ENCODE measurements at regions not wholly inside any gene's neighbourhood (a gene's known extent, or its start where the extent isn't known, plus 50 kb on each side); places are given as distances from the start of the nearest gene placed in this dataset.
"Not testable (repeated sequence)": the region's sequence is repeated elsewhere in the genome, so short reads cannot be mapped to it uniquely, and the experiment has no call there.

- DNase-seq (ENCODE audit: low spot score in 2 of 2): no peak
Observed at GRCh38 chr1:29410476-29410875, 174.2 kb downstream of the PTPRU start.

GRCh38 chr1:29409616-29410015 is 173.3 kb downstream of the PTPRU start:
- no peaks in the 10 kb centered on the region for H3K9me3 Mint-ChIP-seq
- no peak overlapping the region for H3K27ac Mint-ChIP-seq
- no peak overlapping the region for H3K4me3 Mint-ChIP-seq
- ATAC-seq (no peak), DNase-seq (ENCODE audit: low spot score in 2 of 2) (no peak)
- H3K4me1 Mint-ChIP-seq: no peaks in the 10 kb centered on the region
- H3K36me3 Mint-ChIP-seq: no peaks in the 10 kb centered on the region

More at GRCh38 chr1:29410476-29410875, 174.2 kb downstream of the PTPRU start:
- no peak overlapping the region for H3K4me3 Mint-ChIP-seq
- no peaks in the 10 kb centered on the region for H3K9me3 Mint-ChIP-seq
- ATAC-seq: no peak
- H3K4me1 Mint-ChIP-seq: no peaks in the 10 kb centered on the region
- no peak overlapping the region for H3K27ac Mint-ChIP-seq
- H3K36me3 Mint-ChIP-seq: no peaks in the 10 kb centered on the region

GRCh38 chr1:29408831-29409605 is 172.7 kb downstream of the PTPRU start:
- Mint-ChIP-seq H3K4me1 (no peaks in the 10 kb centered on the region), H3K9me3 (no peaks in the 10 kb centered on the region), H3K27ac (no peak overlapping the region), H3K4me3 (no peak overlapping the region), H3K36me3 (no peaks in the 10 kb centered on the region)
- DNase-seq (ENCODE audit: low spot score in 2 of 2) (no peak), ATAC-seq (no peak)

GRCh38 chr1:29406814-29407213 is 170.5 kb downstream of the PTPRU start:
- no peaks in the 10 kb centered on the region for H3K9me3 Mint-ChIP-seq
- no peak overlapping the region for H3K27ac Mint-ChIP-seq
- DNase-seq (ENCODE audit: low spot score in 2 of 2) (no peak), ATAC-seq (no peak)
- H3K4me1 Mint-ChIP-seq: no peaks in the 10 kb centered on the region
- H3K36me3 Mint-ChIP-seq: no peaks in the 10 kb centered on the region
- no peak overlapping the region for H3K4me3 Mint-ChIP-seq

GRCh38 chr1:29400203-29400602 is 163.9 kb downstream of the PTPRU start:
- not testable (repeated sequence) for H3K4me3 Mint-ChIP-seq; H3K9me3 Mint-ChIP-seq; H3K4me1 Mint-ChIP-seq; H3K27ac Mint-ChIP-seq; ATAC-seq; H3K36me3 Mint-ChIP-seq; DNase-seq (ENCODE audit: low spot score in 2 of 2)

- Mint-ChIP-seq H3K4me1 (no peaks in the 10 kb centered on the region), H3K4me3 (no peak overlapping the region), H3K9me3 (peaks cover 3% of the 10 kb centered on the region), H3K36me3 (no peaks in the 10 kb centered on the region), H3K27ac (no peak overlapping the region)
- no peak for ATAC-seq
- no peak for DNase-seq (ENCODE audit: low spot score in 2 of 2)
Observed at GRCh38 chr1:29399465-29399864, 163.1 kb downstream of the PTPRU start.

GRCh38 chr1:29398431-29398830 is 162.1 kb downstream of the PTPRU start:
- H3K4me3 Mint-ChIP-seq: no peak overlapping the region
- peaks cover 3% of the 10 kb centered on the region for H3K9me3 Mint-ChIP-seq
- no peaks in the 10 kb centered on the region for H3K4me1 Mint-ChIP-seq
- no peak overlapping the region for H3K27ac Mint-ChIP-seq
- ATAC-seq (no peak), DNase-seq (ENCODE audit: low spot score in 2 of 2) (no peak)
- no peaks in the 10 kb centered on the region for H3K36me3 Mint-ChIP-seq

- H3K27ac Mint-ChIP-seq: no peak overlapping the region
- H3K4me1 Mint-ChIP-seq: no peaks in the 10 kb centered on the region
- H3K36me3 Mint-ChIP-seq: no peaks in the 10 kb centered on the region
- H3K4me3 Mint-ChIP-seq: no peak overlapping the region
- ATAC-seq (no peak), DNase-seq (ENCODE audit: low spot score in 2 of 2) (no peak)
- peaks cover 3% of the 10 kb centered on the region for H3K9me3 Mint-ChIP-seq
Observed at GRCh38 chr1:29397981-29398380, 161.7 kb downstream of the PTPRU start.

- ATAC-seq (no peak), DNase-seq (ENCODE audit: low spot score in 2 of 2) (peak in 1 of 2 donors; percentile 25)
- no peaks in the 10 kb centered on the region for H3K4me1 Mint-ChIP-seq
- H3K9me3 Mint-ChIP-seq: peaks cover 3% of the 10 kb centered on the region
- no peaks in the 10 kb centered on the region for H3K36me3 Mint-ChIP-seq
- H3K4me3 Mint-ChIP-seq: no peak overlapping the region
- H3K27ac Mint-ChIP-seq: no peak overlapping the region
Observed at GRCh38 chr1:29397256-29397590, 160.9 kb downstream of the PTPRU start.

- ATAC-seq (no peak), DNase-seq (ENCODE audit: low spot score in 2 of 2) (no peak)
- Mint-ChIP-seq H3K4me3 (no peak overlapping the region), H3K27ac (no peak overlapping the region), H3K4me1 (no peaks in the 10 kb centered on the region), H3K9me3 (peaks cover 3% of the 10 kb centered on the region), H3K36me3 (no peaks in the 10 kb centered on the region)
Observed at GRCh38 chr1:29396438-29397255, 160.3 kb downstream of the PTPRU start.

- Mint-ChIP-seq H3K9me3 (peaks cover 3% of the 10 kb centered on the region), H3K4me1 (no peaks in the 10 kb centered on the region), H3K4me3 (no peak overlapping the region), H3K27ac (no peak overlapping the region), H3K36me3 (no peaks in the 10 kb centered on the region)
- no peak for ATAC-seq
- DNase-seq (ENCODE audit: low spot score in 2 of 2): peak in 1 of 2 donors; percentile 30
Observed at GRCh38 chr1:29395736-29396437, 159.6 kb downstream of the PTPRU start.

GRCh38 chr1:29394521-29395225 is 158.4 kb downstream of the PTPRU start:
- Mint-ChIP-seq H3K36me3 (no peaks in the 10 kb centered on the region), H3K4me1 (no peaks in the 10 kb centered on the region), H3K4me3 (no peak overlapping the region), H3K27ac (no peak overlapping the region), H3K9me3 (peaks cover 3% of the 10 kb centered on the region)
- no peak for ATAC-seq
- no peak for DNase-seq (ENCODE audit: low spot score in 2 of 2)

- ATAC-seq: no peak
- no peak for DNase-seq (ENCODE audit: low spot score in 2 of 2)
- H3K36me3 Mint-ChIP-seq: no peaks in the 10 kb centered on the region
- no peak overlapping the region for H3K27ac Mint-ChIP-seq
- no peak overlapping the region for H3K4me3 Mint-ChIP-seq
- H3K4me1 Mint-ChIP-seq: no peaks in the 10 kb centered on the region
- no peaks in the 10 kb centered on the region for H3K9me3 Mint-ChIP-seq
Observed at GRCh38 chr1:29393451-29393826, 157.1 kb downstream of the PTPRU start.

- DNase-seq (ENCODE audit: low spot score in 2 of 2): no peak
- Mint-ChIP-seq H3K36me3 (no peaks in the 10 kb centered on the region), H3K4me1 (no peaks in the 10 kb centered on the region), H3K27ac (no peak overlapping the region), H3K4me3 (no peak overlapping the region), H3K9me3 (no peaks in the 10 kb centered on the region)
- ATAC-seq: no peak
Observed at GRCh38 chr1:29392486-29393450, 156.4 kb downstream of the PTPRU start.
